HG02884 (cell line): ENCODE measurements at regions not wholly inside any gene's neighbourhood (a gene's known extent, or its start where the extent isn't known, plus 50 kb on each side); places are given as distances from the start of the nearest gene placed in this dataset.

Experiments
- ATAC-seq: cut with Tn5 transposase; IDR thresholded peaks from one replicate; pipeline ENCODE4 v1.9.1; 2021; ENCODE audit warnings: mild to moderate bottlenecking, moderate library complexity; ENCODE audit not compliant: unreplicated experiment

DNA sequence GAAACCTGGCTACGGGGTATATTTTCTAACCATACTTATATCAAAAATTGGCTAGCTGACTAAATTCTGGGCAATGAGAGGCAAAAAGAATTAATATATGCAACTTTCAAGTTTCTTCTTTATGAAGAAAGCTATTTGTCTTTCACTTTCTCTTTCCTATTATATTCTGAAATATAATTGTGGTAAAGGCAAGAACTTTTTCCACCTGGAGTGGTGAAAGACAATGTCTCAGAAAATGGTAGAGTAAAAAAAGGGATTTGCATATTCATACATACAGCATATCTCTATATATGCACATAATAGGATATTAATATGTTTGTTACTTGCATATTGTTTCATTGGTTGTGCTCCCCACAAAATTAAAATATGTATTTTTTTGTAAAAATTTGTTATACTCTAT lies 793.8 kb downstream of the PLA2G4A start:
- no peak for ATAC-seq

DNA sequence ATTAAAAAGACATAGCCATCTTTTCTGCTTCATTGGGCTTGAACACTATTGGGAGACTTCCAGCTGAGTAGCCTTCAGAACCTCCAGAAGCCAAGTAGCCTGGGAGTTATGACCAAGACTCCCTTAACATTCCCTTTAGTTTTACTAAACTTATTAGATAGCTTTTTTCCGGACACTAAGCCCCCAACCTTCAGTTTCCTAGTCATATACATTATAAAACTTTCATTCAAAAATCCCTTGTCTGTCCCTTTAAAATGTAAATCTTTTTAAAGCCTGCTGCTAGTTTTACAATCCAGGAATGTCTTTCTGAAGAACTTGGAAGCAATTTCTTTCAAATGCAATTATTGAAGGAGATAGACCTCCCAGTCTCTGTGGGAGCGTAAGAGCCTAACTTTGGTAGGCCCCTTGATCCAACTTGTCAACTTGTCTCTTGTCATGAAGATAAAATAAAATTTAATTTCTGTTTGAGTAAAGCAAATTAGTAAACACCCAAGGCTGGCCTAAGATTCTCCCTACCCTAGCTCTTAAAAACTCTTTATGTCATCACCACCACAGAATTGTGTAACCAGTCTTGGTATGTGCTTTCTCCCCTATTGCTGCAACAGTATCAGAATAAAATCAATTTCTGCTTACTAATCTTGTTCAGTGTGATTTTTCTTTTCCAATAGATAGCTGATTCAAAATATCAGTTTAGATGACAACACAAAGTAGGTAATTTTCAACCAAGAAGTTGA lies 796.2 kb downstream of the PLA2G4A start:
- no peak for ATAC-seq

DNA sequence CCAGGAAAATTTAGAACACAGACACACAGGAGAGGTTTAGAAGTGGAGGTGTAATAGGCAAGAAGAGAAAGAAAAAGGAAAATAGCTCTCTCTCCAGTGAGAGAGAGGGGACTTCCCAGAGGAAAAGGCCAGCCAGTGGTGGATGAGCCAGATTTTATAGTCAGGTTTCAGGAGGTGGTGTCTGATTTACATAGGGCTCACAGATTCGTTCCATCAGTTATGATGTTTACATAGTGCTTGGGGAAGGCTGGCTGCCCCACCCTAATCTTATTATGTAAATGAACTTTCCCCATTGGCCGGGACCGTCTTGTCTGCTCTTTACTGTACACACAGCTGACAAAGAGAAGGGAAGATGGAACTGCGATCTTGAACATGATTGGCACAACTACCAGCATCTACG lies 797.3 kb downstream of the PLA2G4A start:
- no peak for ATAC-seq

DNA sequence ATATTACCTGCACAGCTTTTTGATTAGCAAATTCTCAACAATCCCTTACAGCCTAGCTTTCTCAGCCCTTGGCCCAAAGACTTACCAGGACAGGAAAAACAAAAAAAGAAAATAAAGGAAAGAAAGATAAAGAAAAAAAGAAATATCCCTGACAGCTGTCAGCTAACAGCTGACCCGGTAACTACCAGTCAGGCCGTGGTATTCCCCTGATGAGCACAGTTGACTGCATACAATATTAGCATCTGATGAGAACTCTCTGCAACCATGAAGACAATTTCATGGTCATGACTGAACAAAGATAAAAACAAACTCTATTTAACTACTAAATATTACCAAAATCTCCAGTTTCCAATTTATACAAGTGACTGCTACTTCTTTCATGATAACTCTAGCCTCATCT lies 798.8 kb downstream of the PLA2G4A start:
- no peak for ATAC-seq

DNA sequence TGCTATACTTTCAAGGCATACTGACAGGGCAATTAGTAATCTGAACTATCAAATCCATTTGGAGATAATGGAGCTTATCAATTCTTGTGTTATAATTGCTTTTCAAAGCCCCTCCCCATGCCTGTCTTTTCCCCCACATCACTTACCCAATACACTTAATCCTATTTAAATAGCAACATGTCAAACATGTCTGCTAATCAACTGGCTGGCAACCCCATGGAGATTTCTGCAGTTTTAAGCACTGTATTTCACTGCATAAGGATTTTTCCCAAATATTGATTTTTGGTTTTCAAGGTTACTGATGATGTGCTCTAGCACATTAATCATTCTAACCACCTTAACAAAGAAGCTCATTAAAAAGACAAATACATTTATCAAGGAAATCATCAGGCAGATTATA lies 800.3 kb downstream of the PLA2G4A start:
- ATAC-seq: no peak

DNA sequence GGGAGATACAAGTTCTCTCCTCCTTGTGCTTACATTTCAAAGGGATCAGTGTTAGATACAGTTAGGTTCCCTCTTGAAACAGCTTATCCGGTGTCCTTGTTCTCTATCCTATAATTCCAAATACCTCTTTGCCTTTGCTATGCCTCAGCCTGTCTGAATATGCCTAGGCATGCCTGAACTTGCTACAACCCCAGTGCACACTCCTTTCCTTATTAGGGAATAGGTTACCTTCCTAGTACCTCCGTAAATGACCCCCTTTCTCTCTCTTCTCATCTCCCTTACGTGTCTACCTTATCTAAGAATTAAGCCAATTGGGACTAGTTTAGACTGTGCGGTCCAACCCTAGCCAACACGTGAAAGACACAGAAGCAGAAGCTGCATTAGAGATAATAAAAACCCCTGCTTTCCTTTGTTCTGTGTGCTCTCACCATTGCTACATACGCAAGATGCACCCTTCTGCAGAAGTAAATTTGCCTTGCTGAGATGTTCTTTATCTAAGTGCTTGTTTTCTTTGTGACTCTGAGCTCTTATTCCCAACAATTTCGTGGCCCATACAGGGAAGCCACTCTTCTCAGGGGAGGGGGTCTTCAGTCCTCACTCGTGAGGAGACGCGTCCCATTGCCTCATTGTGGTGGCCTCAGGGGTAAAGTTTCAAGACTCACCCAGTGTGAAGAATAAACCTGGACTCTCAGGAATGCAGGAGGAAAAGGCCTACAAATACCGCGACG lies 802.1 kb downstream of the PLA2G4A start:
- ATAC-seq: no peak

DNA sequence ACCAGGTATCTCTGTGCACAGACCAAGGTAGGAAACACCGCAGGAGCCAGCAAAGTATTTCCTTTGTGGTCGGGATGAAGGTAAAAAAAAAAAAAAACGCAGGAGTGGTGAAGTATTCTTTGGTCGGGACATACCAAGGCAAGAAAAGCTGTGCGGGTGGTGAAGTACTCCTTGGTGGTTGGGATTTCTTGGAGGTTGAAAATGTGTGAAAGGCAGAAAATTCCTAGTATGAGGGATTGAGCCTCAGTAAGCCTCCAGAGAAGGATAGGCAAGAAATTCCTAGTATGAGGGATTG lies 802.6 kb downstream of the PLA2G4A start:
- ATAC-seq: no peak

DNA sequence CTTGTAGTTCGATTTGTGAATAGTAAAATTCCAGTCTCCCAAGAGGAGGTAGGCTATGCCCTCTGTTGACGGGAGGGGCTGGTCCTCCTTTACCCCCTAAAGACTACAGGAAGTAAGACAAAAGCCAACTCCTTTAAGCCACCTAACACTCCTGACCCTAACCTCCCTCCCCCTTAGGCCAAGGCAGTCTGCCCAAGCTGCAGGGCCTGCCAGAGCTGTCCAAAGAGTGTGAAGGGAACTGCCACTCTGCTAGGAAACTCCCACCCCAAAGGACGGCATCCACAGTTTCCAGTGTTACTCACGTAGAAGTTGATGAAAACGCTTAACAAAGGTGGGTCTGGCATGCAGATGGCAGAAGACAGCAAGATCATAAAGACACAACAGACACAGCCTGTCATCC lies 803.2 kb downstream of the PLA2G4A start:
- no peak for ATAC-seq

DNA sequence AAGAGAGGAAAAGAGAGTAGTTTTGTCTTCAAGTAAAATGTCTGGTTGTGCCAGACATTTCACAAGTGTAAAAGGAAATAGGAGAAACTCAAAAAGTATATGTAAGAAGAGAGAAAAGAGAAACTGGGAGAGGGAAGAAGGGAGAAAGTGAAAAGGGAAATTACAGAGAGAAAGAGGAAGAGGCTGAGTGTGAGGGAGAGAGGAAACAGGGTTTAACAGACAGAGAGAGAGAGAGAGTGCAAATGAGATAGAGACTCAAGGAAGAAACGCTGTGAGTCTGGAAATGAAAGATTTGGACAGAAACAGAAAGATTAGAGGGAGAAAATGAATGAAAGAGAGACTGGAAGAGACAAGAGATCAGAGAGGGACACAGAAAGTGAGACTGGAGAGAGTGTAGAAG lies 806.2 kb downstream of the PLA2G4A start:
- ATAC-seq: no peak

DNA sequence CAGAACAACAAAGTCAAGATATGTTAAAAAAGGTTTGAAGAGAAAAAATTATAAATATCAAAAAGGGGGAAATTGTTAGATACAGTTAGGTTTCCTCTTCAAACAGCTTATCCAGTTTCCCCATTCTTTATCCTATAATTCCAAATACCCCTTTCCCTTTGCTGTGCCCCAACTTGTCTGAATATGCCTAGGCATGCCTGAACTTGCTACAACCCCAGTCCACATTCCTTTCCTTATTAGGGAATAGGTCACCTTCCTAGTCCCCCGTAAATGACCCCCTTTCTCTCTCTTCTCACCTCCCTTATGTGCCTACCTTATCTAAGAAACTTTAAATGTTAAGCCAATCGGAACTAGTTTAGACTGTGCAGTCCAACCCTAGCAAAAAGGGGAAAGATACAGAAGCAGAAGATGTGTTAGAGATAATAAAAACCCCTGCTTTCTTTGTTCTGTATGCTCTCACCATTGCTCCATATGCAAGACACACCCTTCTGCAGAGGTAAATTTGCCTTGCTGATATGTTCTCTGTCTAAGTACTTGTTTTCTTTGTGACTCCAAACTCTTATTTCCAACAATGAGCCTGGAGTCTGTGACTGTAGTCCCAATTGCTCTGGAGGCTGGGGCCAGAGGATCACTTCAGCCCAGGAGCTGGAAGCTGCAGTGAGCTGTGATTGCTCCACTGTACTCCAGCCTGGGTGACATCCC lies 810.1 kb downstream of the PLA2G4A start:
- ATAC-seq: no peak

DNA sequence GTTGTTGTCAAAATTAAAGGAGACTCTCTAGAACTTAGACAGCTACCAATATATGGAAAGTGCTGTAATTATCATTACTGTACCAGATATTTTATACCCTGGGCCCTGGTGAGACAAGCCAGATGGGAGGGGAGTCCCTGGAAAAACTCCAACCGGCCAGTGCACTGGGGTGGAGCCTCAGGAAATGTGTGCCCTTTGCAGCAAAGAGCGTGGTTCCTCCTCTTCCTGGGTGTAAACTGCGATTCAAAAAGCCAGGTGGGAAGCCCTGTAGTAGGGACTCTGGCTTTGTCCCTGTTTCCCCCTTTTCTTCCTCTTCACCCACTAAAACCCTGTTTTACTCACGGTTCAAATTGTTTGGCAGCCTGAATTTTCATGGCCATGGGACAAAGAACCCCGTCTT lies 812.3 kb downstream of the PLA2G4A start:
- no peak for ATAC-seq

DNA sequence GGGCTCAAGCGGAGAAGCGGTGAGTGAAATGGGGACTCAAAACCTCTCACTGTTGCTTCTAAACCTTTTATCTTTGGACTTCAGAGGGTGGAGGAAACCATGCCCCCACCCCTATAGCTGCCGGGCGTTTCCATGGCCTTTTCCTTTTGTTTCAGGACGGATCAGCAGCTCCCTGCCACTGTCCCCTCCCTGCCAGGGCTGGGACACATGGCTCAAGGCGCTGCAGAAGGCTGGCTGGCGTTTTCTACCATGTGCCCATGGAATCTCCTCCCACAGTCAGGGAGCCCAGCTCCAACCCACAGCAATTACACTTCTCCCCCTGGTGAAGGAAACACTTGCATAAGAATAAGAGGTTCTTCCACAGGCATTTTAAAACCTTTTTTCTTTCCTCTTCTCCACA lies 812.7 kb downstream of the PLA2G4A start:
- ATAC-seq: no peak

DNA sequence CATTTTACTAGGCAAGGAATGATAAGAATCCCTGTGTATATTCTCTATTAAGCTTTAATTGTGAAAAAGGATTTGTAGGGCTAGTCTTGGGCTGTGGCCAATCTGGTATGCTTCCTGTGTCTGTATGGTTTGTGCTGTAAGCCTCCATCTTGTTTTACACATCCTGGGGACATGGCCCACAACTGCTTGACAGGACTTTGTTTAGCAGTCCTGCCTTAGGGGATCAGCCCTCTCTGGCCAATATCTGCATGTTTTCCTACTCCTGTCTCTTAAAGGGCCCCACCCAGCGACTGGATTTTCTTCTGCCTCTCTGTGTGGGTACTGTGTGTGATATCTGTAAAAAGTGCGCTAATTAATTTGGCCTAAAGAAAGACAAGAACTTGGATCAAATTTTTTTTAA lies 813.2 kb downstream of the PLA2G4A start:
- no peak for ATAC-seq

DNA sequence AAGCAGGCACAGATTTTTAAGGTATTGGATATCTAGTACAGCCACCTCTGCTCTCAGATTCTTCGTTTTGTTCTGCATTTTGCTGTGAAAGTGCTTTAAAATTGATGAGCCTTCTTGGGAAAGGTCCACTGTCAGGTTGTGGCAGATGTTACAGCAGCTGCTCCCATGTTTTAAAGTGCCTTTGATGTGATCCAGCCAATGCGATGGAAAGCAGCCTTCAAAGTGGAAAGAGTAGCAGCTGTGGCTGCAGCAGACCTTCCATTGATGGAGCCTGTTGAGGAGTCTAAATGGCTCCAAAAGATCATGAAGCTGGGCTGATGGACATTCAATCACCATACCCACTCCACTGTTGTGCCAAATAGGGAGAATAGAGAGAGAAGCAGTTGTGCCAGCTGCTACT lies 816.9 kb downstream of the PLA2G4A start:
- no peak for ATAC-seq

DNA sequence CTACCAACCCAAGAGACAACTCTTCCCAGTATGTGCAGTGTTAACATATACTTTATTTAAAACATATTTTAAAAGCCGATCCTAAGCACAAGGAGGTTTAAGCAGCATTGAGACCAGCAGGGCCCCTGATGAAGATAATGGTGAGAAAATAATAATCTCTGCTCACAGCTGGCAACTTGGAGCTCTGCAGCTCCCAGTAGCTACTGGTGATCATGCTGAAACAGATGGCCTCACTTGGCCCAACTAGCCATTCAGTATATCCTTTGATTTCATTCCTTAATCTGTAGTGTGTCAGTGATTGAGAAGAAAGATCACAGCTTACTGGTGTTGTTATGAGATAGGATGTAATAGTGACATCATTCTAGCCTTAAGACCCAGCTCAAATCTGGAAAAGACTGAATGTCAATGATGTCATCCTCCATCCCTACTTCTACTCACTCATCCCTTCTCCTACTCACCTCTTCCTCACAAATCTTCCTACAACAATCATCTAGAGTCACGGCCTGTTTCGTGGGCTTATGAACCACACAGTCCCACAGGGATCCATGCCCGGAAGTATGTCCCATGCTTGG lies 817.9 kb downstream of the PLA2G4A start:
- no peak for ATAC-seq

DNA sequence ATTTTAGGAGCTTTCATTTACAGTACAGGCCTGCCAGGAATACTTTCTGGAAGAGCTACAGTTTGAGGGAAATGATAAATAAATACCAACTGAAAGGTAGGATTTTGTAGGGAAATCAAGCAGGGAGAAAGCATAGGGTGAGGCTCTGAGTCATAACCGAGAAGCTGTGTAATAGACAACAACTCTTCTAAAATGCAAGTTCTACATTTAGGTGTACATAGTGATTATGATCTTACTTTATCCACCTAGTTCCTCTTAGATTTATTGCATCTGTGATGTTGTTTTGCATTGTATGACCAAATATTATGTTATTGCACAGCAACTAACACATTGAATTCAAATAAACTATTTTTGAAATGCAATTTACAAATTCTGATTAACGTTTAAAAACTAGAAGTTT lies 819.3 kb downstream of the PLA2G4A start:
- ATAC-seq: no peak

DNA sequence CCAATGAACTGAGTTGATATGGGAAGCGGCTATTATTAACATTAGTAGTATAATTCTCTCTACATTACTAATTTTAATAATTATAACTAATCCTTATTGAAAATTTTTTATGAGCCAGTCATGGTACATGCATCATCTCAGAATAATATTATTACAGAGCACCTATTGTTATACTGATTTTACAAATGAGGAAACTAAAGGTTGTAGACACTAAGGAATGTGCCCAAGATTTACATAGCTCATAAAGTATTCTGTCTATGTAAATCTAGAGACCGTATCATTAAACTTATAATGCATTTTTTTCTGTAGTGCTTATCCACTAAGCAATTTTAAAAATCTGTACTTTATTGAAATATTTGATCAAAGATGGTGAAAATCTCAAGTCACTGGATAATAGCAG lies 825.9 kb downstream of the PLA2G4A start:
- no peak for ATAC-seq

DNA sequence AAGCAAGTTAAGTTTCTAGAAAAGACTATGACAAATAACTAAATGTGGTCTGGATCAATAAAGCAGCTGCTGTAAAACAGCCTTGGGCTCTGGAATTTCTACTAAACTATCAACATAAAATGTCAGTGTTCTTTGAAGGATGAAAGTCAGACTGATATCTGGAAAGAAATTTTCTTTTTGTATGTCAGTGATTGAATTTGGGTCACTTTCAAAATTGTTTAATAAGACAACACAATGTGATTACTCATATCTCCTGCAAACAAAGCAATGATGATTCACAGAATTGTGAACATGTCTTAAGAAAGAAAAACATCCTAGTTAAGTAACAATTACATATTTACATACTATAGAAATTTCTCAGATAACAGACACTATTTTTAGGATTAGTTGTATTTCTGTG lies 826.4 kb downstream of the PLA2G4A start:
- no peak for ATAC-seq

DNA sequence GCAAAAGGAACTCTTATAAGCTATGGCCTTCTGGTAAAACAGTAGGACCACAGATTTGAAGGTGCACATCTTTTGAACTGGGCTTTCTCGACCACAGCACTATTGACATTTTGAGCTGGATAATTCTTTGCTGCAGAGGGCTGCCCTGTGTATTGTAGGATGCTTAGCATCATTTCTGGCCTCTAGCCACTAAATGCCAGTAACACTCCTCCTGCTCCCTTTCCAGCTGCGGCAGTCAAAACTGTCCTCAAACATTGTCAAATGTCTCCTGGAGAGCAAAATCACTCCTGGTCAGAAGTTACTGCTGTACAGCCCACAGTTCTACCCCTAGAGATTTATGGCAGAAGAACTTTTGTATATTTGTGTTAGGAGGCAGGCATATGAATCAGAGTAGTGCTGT lies 836.7 kb downstream of the PLA2G4A start:
- ATAC-seq: no peak

DNA sequence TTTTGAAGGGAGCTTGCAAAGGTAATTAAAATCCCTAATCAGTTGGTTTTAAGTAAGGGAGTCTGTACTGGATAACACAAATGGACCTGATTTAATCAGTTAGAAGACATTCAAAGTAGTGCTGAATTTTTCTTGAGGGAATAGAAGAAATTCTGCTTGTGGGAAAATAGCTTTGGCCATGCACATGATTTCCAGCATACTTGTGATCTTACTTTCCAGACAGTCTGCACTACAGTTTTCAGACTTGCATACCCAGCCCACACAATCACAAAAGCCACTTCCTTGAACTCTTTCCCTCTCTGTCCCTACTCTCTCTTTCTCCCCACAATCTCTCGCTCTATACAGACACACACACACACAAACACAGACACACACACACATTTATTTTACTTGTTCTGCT lies 852.1 kb downstream of the PLA2G4A start:
- ATAC-seq: no peak

DNA sequence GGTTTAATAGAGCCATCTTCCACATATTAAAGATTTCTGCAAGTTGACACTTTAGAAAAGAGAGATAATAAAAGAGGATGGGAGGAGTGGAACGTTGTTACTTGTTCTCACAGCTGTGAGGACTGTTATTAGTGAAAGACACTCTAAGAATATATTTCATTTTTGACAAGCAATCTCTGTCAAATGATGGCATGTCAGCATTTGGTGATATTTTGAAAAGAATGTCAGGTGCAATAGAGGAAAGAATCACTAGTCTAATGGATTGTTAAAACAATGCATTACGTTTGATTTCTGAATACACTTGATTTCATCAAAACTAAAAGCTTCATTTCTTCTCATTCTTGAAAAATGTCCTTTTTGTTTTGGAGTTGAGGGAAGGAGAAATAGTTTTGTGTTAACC lies 853.4 kb downstream of the PLA2G4A start:
- no peak for ATAC-seq

DNA sequence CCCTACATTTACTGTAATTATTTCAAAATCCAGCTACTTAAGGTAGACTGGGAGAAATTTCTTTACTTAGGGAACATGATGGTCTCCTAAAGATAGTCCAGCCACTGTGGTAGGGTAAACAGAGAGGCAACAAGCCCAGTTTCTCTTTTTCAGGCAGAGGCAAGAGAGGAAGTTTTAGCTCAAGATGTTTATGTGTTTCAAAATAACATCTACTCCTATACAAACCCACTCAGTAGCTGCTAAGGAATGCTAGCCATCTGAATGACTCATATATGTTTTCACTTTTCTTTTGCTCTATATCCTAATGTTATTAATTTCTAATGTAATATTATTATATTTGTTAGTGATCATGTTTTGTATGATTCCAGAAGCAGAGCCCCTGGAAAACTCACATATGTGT lies 856.6 kb downstream of the PLA2G4A start:
- no peak for ATAC-seq
